Naive thymus-derived CD4-positive, alpha-beta T cell (primary cell): ENCODE measurements at regions not wholly inside any gene's neighbourhood (a gene's known extent, or its start where the extent isn't known, plus 50 kb on each side); places are given as distances from the start of the nearest gene placed in this dataset.

ENCODE experiments used
- ATAC-seq: fragments of 150-1000 bp; cut with Tn5 transposase; 2 replicates; pipeline ENCODE4 v1.10.0; 2021; ENCODE audit warnings: mild to moderate bottlenecking, moderate library complexity
- CTCF ChIA-PET: fragments of 350-600 bp; sonication (Branson Sonifier 250); formaldehyde crosslinking; loops from one replicate; lab custom pipeline; 2021; ENCODE audit warnings: antibody characterized with exemption; lab: Charles Lee
- POLR2A ChIA-PET: fragments of 350-600 bp; sonication (Branson Sonifier 250); formaldehyde crosslinking; loops from one replicate; lab custom pipeline; 2021; ENCODE audit warnings: antibody characterized with exemption, inconsistent platforms; lab: Charles Lee
- DNase-seq, 9 donors: peaks; one replicate each; pipeline versions ENCODE4 v3.0.0 to v3.0.0-alpha.2; 2020 to 2022; ENCODE audit warnings: mixed read lengths in 1 of 9
- H3K27ac ChIP-seq: one replicate; pipeline ENCODE4 v1.7.0; 2013; ENCODE audit warnings: mild to moderate bottlenecking, low read depth, low read length, moderate library complexity
- H3K27me3 ChIP-seq, 2 donors: one replicate each; pipeline ENCODE4 v1.7.0; 2013; ENCODE audit warnings: low read length in 2 of 2, mild to moderate bottlenecking in 2 of 2, moderate library complexity in 2 of 2; ENCODE audit not compliant: control insufficient read depth in 2 of 2, insufficient read depth in 2 of 2
- H3K36me3 ChIP-seq, 3 experiments: 1 replicate in 2 of 3; 2 replicates in 1 of 3; pipeline ENCODE4 v1.7.0; 2013; ENCODE audit warnings: low read length in 3 of 3, mild to moderate bottlenecking in 3 of 3, moderate library complexity in 1 of 3; ENCODE audit not compliant: insufficient read depth in 3 of 3, control insufficient read depth in 2 of 3
- H3K4me1 ChIP-seq, 2 donors: one replicate each; pipeline ENCODE4 v1.7.0; 2013; ENCODE audit warnings: low read length in 2 of 2, mild to moderate bottlenecking in 2 of 2, moderate library complexity in 1 of 2; ENCODE audit not compliant: control insufficient read depth in 2 of 2, insufficient read depth in 2 of 2
- H3K4me3 ChIP-seq: 2 replicates; pipeline ENCODE4 v1.7.0; 2013; ENCODE audit warnings: mild to moderate bottlenecking, low read length
- H3K9me3 ChIP-seq, 3 experiments: 1 replicate in 2 of 3; 2 replicates in 1 of 3; pipeline ENCODE4 v1.7.0; 2013; ENCODE audit warnings: low read length in 3 of 3; ENCODE audit not compliant: control insufficient read depth in 2 of 3
- H3K27ac Mint-ChIP-seq, 9 donors: one replicate each; pipeline ENCODE4 v1.8.0; 2020 to 2022; ENCODE audit warnings: mixed read lengths in 9 of 9, mild to moderate bottlenecking in 8 of 9, moderate library complexity in 5 of 9, inconsistent platforms in 2 of 9
- H3K27me3 Mint-ChIP-seq, 5 donors: one replicate each; pipeline ENCODE4 v1.8.0; 2021 to 2022; ENCODE audit warnings: mixed read lengths in 5 of 5, mild to moderate bottlenecking in 1 of 5
- H3K36me3 Mint-ChIP-seq, 5 donors: one replicate each; pipeline ENCODE4 v1.8.0; 2020 to 2022; ENCODE audit warnings: mixed read lengths in 5 of 5, mild to moderate bottlenecking in 3 of 5, inconsistent platforms in 1 of 5
- H3K4me1 Mint-ChIP-seq, 7 donors: one replicate each; pipeline ENCODE4 v1.8.0; 2020 to 2022; ENCODE audit warnings: mixed read lengths in 7 of 7, mild to moderate bottlenecking in 3 of 7, inconsistent platforms in 1 of 7
- H3K4me3 Mint-ChIP-seq, 10 donors: one replicate each; pipeline ENCODE4 v1.8.0; 2020 to 2022; ENCODE audit warnings: mild to moderate bottlenecking in 10 of 10, mixed read lengths in 10 of 10, moderate library complexity in 6 of 10, inconsistent platforms in 2 of 10
- H3K9me3 Mint-ChIP-seq, 11 donors: one replicate each; pipeline ENCODE4 v1.8.0; 2020 to 2022; ENCODE audit warnings: mixed read lengths in 11 of 11, mild to moderate bottlenecking in 4 of 11, inconsistent platforms in 1 of 11, moderate library complexity in 1 of 11
- intact Hi-C, 2 donors: fragments of 100-400 bp; cut with micrococcal nuclease; formaldehyde crosslinking; loops; one replicate each; pipeline ENCODE4 v1.15.1; 2023

DNA sequence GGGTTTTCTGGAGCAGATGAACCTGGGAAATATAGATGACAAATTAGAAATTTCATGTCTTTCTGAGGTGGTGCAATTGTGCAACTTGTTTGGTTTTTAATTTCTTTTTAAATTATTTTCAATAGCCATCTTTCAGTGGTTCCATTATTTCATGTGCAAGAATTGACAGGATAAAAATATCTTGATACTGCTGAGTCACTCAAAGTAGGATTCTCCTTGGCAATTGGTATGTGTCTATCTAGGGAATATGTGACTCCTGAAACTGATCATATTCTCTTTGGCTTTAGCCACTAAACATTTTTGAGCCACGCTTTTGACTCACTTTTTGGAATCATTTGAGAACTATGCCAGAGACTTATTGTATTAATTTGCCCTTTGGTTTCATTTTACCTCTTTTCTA, 331.5 kb downstream of the KCNA4 start:
- CTCF ChIA-PET = no interaction called here
- Mint-ChIP-seq H3K4me3 (no peak overlapping the region), H3K36me3 (peaks cover 0 to 3% (median 0%) of the 10 kb centered on the region in 5 donors), H3K27me3 (no peaks in the 10 kb centered on the region), H3K27ac (no peak overlapping the region), H3K4me1 (peaks cover 0 to 2% (median 0%) of the 10 kb centered on the region in 7 donors), H3K9me3 (peaks cover 0 to 27% (median 6%) of the 10 kb centered on the region in 11 donors)
- POLR2A ChIA-PET = no interaction called here
- H3K4me1 ChIP-seq = no peaks in the 10 kb centered on the region
- no peaks in the 10 kb centered on the region for H3K36me3 ChIP-seq
- H3K27ac ChIP-seq = no peak overlapping the region
- no peak for DNase-seq
- intact Hi-C loops = no loop called here
- H3K27me3 ChIP-seq = no peaks in the 10 kb centered on the region
- no peaks in the 10 kb centered on the region for H3K9me3 ChIP-seq
- ATAC-seq = no peak
- no peak overlapping the region for H3K4me3 ChIP-seq

DNA sequence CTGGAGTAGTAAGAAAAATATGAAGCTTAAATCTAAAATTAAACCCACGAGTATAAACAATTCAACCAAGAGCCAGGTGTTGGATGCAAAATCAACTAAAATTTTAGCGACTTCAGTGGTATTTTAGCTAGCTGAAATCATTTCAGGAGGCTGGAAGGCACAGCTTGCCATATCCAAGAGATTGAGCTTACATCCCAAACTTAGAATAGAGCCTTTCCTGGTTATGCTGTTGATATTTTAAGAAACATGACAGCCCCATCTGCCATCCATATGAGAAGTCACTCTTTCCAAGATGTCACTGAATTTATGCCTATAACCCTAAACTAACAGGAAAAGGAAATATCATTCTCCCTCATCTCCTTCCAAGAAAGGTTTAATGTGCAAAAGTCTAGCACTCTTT, 334.0 kb downstream of the KCNA4 start:
- H3K4me1 Mint-ChIP-seq = no peaks in the 10 kb centered on the region
- Histone ChIP-seq H3K36me3 (no peaks in the 10 kb centered on the region), H3K27me3 (no peaks in the 10 kb centered on the region), H3K27ac (no peak overlapping the region), H3K4me1 (no peaks in the 10 kb centered on the region), H3K4me3 (no peak overlapping the region), H3K9me3 (no peaks in the 10 kb centered on the region)
- intact Hi-C loops = no loop called here
- no peaks in the 10 kb centered on the region for H3K36me3 Mint-ChIP-seq
- no peak for ATAC-seq
- H3K27me3 Mint-ChIP-seq = no peaks in the 10 kb centered on the region
- ChIA-PET POLR2A (no interaction called here), CTCF (no interaction called here)
- H3K9me3 Mint-ChIP-seq = peaks cover 3 to 21% (median 5%) of the 10 kb centered on the region in 11 donors
- no peak overlapping the region for H3K27ac Mint-ChIP-seq
- DNase-seq = no peak
- no peak overlapping the region for H3K4me3 Mint-ChIP-seq

DNA sequence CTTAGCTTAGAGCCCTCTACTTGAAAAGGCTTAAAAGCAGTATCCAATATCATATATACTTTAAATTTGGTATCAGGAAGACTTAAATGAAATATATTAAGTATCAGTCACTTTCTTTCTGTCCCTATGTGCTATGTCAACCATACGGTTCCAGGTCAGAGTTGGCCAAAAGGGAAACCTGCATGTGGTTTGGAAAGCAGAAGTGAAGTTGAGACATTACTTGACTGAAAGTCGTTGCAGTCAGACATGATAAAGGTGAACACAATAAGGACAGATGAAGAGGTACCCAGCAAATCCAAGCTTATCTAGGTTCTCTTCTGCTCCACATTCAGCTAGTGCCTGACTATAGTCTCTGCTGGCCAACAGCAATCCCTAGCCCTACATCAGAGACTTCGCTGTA, 336.8 kb downstream of the KCNA4 start:
- H3K27me3 Mint-ChIP-seq = no peaks in the 10 kb centered on the region
- H3K36me3 Mint-ChIP-seq = no peaks in the 10 kb centered on the region
- Histone ChIP-seq H3K4me3 (no peak overlapping the region), H3K9me3 (no peaks in the 10 kb centered on the region), H3K36me3 (no peaks in the 10 kb centered on the region), H3K27me3 (no peaks in the 10 kb centered on the region), H3K27ac (no peak overlapping the region), H3K4me1 (no peaks in the 10 kb centered on the region)
- no peaks in the 10 kb centered on the region for H3K4me1 Mint-ChIP-seq
- intact Hi-C loops = no loop called here
- no peak overlapping the region for H3K4me3 Mint-ChIP-seq
- ATAC-seq (no peak), DNase-seq (no peak)
- CTCF ChIA-PET = no interaction called here
- no peak overlapping the region for H3K27ac Mint-ChIP-seq
- H3K9me3 Mint-ChIP-seq = peaks cover 0 to 21% (median 6%) of the 10 kb centered on the region in 11 donors
- POLR2A ChIA-PET = no interaction called here

DNA sequence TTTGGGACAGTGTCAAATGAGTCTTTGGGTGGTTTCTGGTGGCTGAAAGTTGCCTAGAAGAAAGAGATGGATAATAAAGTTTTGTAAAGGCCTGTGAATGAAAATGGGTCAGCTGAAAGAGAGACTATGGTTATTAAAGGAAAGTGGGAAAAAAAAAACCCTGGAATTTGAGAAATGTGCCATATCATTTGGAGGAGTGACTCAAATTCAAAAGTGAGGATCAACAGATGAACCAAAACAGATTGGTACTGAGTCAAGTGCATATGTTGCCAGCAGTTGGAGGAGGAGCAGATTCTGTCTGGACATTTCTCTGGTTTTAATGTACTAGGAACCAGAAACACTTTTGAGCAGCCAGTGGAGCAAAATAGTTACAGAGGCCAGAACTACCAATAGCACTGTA, 339.8 kb downstream of the KCNA4 start:
- no peaks in the 10 kb centered on the region for H3K36me3 ChIP-seq
- Mint-ChIP-seq H3K4me1 (no peaks in the 10 kb centered on the region), H3K4me3 (no peak overlapping the region), H3K27ac (no peak overlapping the region), H3K27me3 (no peaks in the 10 kb centered on the region), H3K9me3 (peaks cover 0 to 18% (median 8%) of the 10 kb centered on the region in 11 donors), H3K36me3 (no peaks in the 10 kb centered on the region)
- H3K27ac ChIP-seq = no peak overlapping the region
- ChIA-PET POLR2A (no interaction called here), CTCF (interaction anchor here (0.7 kb wide), 1 partner anchor 124 kb away, joined by 3 read pairs; no protein-coding TSS in a partner anchor)
- DNase-seq (no peak), ATAC-seq (no peak)
- no peaks in the 10 kb centered on the region for H3K27me3 ChIP-seq
- intact Hi-C loops = no loop called here
- no peak overlapping the region for H3K4me3 ChIP-seq
- no peaks in the 10 kb centered on the region for H3K9me3 ChIP-seq
- no peaks in the 10 kb centered on the region for H3K4me1 ChIP-seq

DNA sequence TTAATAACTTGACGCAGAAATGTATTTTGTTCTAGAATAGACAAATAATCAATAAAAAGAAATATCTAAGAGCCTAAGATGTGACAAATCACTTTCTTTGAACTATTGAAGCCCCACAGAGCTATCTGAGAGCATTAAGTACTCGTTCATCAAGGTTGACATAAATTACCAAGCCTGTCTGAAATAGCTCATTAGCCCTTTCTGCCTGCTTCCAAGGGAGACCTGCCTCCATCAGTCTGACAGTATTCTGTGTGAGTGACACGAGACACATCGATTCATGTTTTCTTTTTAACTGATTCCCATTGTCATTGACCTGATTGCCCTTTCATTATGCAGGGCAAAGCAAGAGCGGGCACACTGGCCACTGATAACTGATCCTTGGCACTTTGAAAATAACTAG, 347.5 kb downstream of the KCNA4 start:
- ATAC-seq (no peak), DNase-seq (no peak)
- H3K27ac ChIP-seq = no peak overlapping the region
- H3K9me3 ChIP-seq = no peaks in the 10 kb centered on the region
- no peaks in the 10 kb centered on the region for H3K27me3 ChIP-seq
- intact Hi-C loops = no loop called here
- peaks cover 5 to 27% (median 15%) of the 10 kb centered on the region in 11 donors for H3K9me3 Mint-ChIP-seq
- H3K36me3 ChIP-seq = no peaks in the 10 kb centered on the region
- H3K27me3 Mint-ChIP-seq = no peaks in the 10 kb centered on the region
- ChIA-PET CTCF (no interaction called here), POLR2A (no interaction called here)
- no peaks in the 10 kb centered on the region for H3K4me1 ChIP-seq
- H3K27ac Mint-ChIP-seq = peak overlapping the region in 1 of 9 donors; percentile 18
- no peak overlapping the region for H3K4me3 Mint-ChIP-seq
- H3K36me3 Mint-ChIP-seq = no peaks in the 10 kb centered on the region
- H3K4me3 ChIP-seq = no peak overlapping the region
- H3K4me1 Mint-ChIP-seq = no peaks in the 10 kb centered on the region

DNA sequence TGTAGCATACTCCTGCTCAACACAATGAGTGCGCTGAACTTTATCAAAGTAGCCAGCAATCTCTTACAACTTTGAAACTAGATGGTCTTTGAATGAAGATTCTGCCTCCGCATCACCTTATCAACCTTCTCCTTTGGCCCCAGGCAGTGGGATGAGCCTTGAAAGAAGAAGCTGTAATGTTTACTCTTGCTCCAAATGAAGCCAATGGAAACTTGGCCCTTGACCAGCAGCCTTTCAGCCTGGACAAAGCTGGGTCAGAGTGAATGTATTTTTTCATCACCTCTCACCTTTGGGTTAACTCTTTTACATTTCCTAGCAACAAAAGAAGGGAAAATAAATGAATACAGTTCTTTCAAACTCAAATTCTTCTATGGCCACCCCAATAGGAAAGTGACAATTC, 359.1 kb downstream of the KCNA4 start:
- Histone ChIP-seq H3K27ac (no peak overlapping the region), H3K36me3 (no peaks in the 10 kb centered on the region), H3K4me1 (no peaks in the 10 kb centered on the region), H3K27me3 (no peaks in the 10 kb centered on the region), H3K4me3 (no peak overlapping the region), H3K9me3 (no peaks in the 10 kb centered on the region)
- H3K9me3 Mint-ChIP-seq = peaks cover 0 to 11% (median 5%) of the 10 kb centered on the region in 11 donors
- intact Hi-C loops = no loop called here
- POLR2A ChIA-PET = no interaction called here
- H3K36me3 Mint-ChIP-seq = no peaks in the 10 kb centered on the region
- CTCF ChIA-PET = no interaction called here
- H3K27me3 Mint-ChIP-seq = no peaks in the 10 kb centered on the region
- DNase-seq (no peak), ATAC-seq (no peak)
- H3K4me3 Mint-ChIP-seq = no peak overlapping the region
- H3K27ac Mint-ChIP-seq = no peak overlapping the region
- H3K4me1 Mint-ChIP-seq = no peaks in the 10 kb centered on the region

DNA sequence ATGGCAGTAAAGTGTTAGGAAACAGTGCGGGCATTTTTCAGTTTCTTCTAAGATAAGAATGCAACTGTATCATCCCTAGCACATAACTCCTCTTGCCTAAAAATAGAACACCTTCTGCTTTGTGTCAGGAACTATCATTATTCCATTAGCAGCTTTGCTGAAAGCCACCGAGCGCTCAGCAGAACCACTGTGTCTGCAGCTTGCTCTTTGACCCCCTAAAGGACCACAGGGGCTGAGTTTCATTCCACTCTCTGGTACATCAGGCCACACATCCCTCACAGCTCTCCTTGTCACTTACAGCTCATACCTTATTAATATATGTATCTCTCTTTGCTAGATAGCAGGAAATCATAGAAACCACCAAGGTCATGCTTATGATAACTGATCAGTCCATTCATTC, 360.2 kb downstream of the KCNA4 start:
- Mint-ChIP-seq H3K36me3 (no peaks in the 10 kb centered on the region), H3K27ac (no peak overlapping the region), H3K4me1 (no peaks in the 10 kb centered on the region), H3K4me3 (no peak overlapping the region), H3K27me3 (no peaks in the 10 kb centered on the region), H3K9me3 (peaks cover under 1 to 12% (median 5%) of the 10 kb centered on the region in 11 donors)
- Histone ChIP-seq H3K9me3 (no peaks in the 10 kb centered on the region), H3K27me3 (no peaks in the 10 kb centered on the region), H3K4me3 (no peak overlapping the region), H3K36me3 (no peaks in the 10 kb centered on the region), H3K27ac (no peak overlapping the region), H3K4me1 (no peaks in the 10 kb centered on the region)
- ChIA-PET CTCF (no interaction called here), POLR2A (no interaction called here)
- ATAC-seq (no peak), DNase-seq (no peak)
- intact Hi-C loops = no loop called here
